Body of pancreas (tissue), 4 donors: ENCODE measurements at regions not wholly inside any gene's neighbourhood (a gene's known extent, or its start where the extent isn't known, plus 50 kb on each side); places are given as distances from the start of the nearest gene placed in this dataset.

Experiments
- ATAC-seq: fragments of 150-250 bp; one replicate; pipeline ENCODE4 v1.9.1; 2016
- DNase-seq, 4 donors: peaks; one replicate each; pipeline ENCODE4 v3.0.0-alpha.2; 2019
- H3K27ac ChIP-seq, 4 donors: fragments of 200-600 bp; sonication (generic); 1 replicate in 3 of 4; 2 replicates in 1 of 4; pipeline versions ENCODE4 v1.5.1 to v1.6.1; 2016 to 2019; ENCODE audit warnings: mild to moderate bottlenecking in 1 of 4, mixed read lengths in 1 of 4, moderate library complexity in 1 of 4
- H3K27me3 ChIP-seq, 2 donors: fragments of 200-600 bp; sonication (generic); one replicate each; pipeline ENCODE4 v1.6.0; 2016; ENCODE audit warnings: mild to moderate bottlenecking in 1 of 2
- H3K36me3 ChIP-seq, 2 donors: fragments of 200-600 bp; sonication (generic); replicated peaks in 1 of 2; 2 replicates each; pipeline ENCODE4 v1.5.1; 2016; ENCODE audit warnings: low read depth in 2 of 2; ENCODE audit not compliant: insufficient read depth in 1 of 2
- H3K4me1 ChIP-seq: fragments of 200-600 bp; sonication (generic); one replicate; pipeline ENCODE4 v1.6.0; 2016
- H3K4me3 ChIP-seq, 2 donors: fragments of 200-600 bp; sonication (generic); 1 replicate in 1 of 2; 2 replicates in 1 of 2; pipeline ENCODE4 v1.5.1; 2016 to 2019
- H3K9me3 ChIP-seq, 3 donors: fragments of 200-600 bp; sonication (generic); 1 replicate in 2 of 3; 2 replicates in 1 of 3; pipeline ENCODE4 v1.5.1; 2016
- CTCF ChIP-seq, 7 experiments: fragments of 450-650 bp in 4 of 7; fragments of 200-600 bp in 3 of 7; sonication (generic) in 3 of 7; IDR thresholded peaks; one replicate each; pipeline ENCODE4 v1.5.1; 2016 to 2019; ENCODE audit warnings: antibody characterized with exemption in 7 of 7
- POLR2A ChIP-seq, 3 donors: fragments of 450-650 bp; IDR thresholded peaks; one replicate each; pipeline ENCODE4 v1.6.1; 2016; ENCODE audit warnings: antibody characterized with exemption in 3 of 3, mild to moderate bottlenecking in 2 of 3
- WGBS, 2 donors: methylation state at CpG; one replicate each; pipeline ENCODE4 v1.1.5; 2017; 5-methylcytosine and 5-hydroxymethylcytosine counted together
- intact Hi-C: fragments of 100-400 bp; cut with DNase I; formaldehyde crosslinking; loops from one replicate; pipeline ENCODE4 v1.15.1; 2023

- no peaks in the 10 kb centered on the region for H3K9me3 ChIP-seq
- ATAC-seq (no peak), DNase-seq (no peak)
- 39 to 46% methylated on average over 4 of the region's 4 CpGs for WGBS, 2 donors
- TF ChIP-seq CTCF (IDR thresholded peaks at IDR 0.05) (no peak), POLR2A (IDR thresholded peaks at IDR 0.05) (no peak)
- no peaks in the 10 kb centered on the region for H3K4me1 ChIP-seq
- intact Hi-C loops = loop anchor here (10.0 kb wide), 1 partner anchor 243 kb away; no protein-coding TSS in a partner anchor
- H3K27me3 ChIP-seq = no peaks in the 10 kb centered on the region
- H3K4me3 ChIP-seq = no peak overlapping the region
- no peak overlapping the region for H3K27ac ChIP-seq
- no peaks in the 10 kb centered on the region for H3K36me3 ChIP-seq
Observed at GRCh38 chr13:52961987-52962386, 66.6 kb upstream of the OLFM4 start.

GRCh38 chr13:52961256-52961910 is 67.2 kb upstream of the OLFM4 start:
- Histone ChIP-seq H3K27me3 (no peaks in the 10 kb centered on the region), H3K4me3 (no peak overlapping the region), H3K27ac (no peak overlapping the region), H3K4me1 (no peaks in the 10 kb centered on the region), H3K36me3 (no peaks in the 10 kb centered on the region), H3K9me3 (no peaks in the 10 kb centered on the region)
- DNase-seq = no peak
- intact Hi-C loops = loop anchor here (10.0 kb wide), 1 partner anchor 243 kb away; no protein-coding TSS in a partner anchor
- WGBS, 2 donors = 26 to 46% methylated on average over 3 of the region's 3 CpGs
- TF ChIP-seq POLR2A (IDR thresholded peaks at IDR 0.05) = no peak
- TF ChIP-seq CTCF (IDR thresholded peaks at IDR 0.05) = no peak
- no peak for ATAC-seq

GRCh38 chr13:52955472-52955874 is 73.1 kb upstream of the OLFM4 start:
- Histone ChIP-seq H3K4me3 (no peak overlapping the region), H3K9me3 (no peaks in the 10 kb centered on the region), H3K4me1 (no peaks in the 10 kb centered on the region), H3K27ac (no peak overlapping the region), H3K36me3 (no peaks in the 10 kb centered on the region), H3K27me3 (no peaks in the 10 kb centered on the region)
- no peak for DNase-seq
- intact Hi-C loops = no loop called here
- no peak for TF ChIP-seq CTCF (IDR thresholded peaks at IDR 0.05)
- no peak for TF ChIP-seq POLR2A (IDR thresholded peaks at IDR 0.05)
- 45 to 73% methylated on average over 4 of the region's 4 CpGs for WGBS, 2 donors
- no peak for ATAC-seq

- Histone ChIP-seq H3K9me3 (no peaks in the 10 kb centered on the region), H3K27me3 (no peaks in the 10 kb centered on the region), H3K4me3 (no peak overlapping the region), H3K27ac (no peak overlapping the region), H3K4me1 (no peaks in the 10 kb centered on the region), H3K36me3 (no peaks in the 10 kb centered on the region)
- intact Hi-C loops = no loop called here
- no peak for ATAC-seq
- WGBS, 2 donors = 64 to 75% methylated on average over 2 of the region's 2 CpGs
- TF ChIP-seq POLR2A (IDR thresholded peaks at IDR 0.05) = no peak
- no peak for TF ChIP-seq CTCF (IDR thresholded peaks at IDR 0.05)
- no peak for DNase-seq
Observed at GRCh38 chr13:52954838-52955237, 73.8 kb upstream of the OLFM4 start.

- H3K9me3 ChIP-seq = no peaks in the 10 kb centered on the region
- H3K4me1 ChIP-seq = no peaks in the 10 kb centered on the region
- no peak overlapping the region for H3K27ac ChIP-seq
- no peak for TF ChIP-seq POLR2A (IDR thresholded peaks at IDR 0.05)
- TF ChIP-seq CTCF (IDR thresholded peaks at IDR 0.05) = no peak
- intact Hi-C loops = no loop called here
- WGBS, 2 donors = 78 to 84% methylated on average over 6 of the region's 6 CpGs
- DNase-seq = no peak
- ATAC-seq = no peak
- H3K4me3 ChIP-seq = no peak overlapping the region
- H3K27me3 ChIP-seq = no peaks in the 10 kb centered on the region
- no peaks in the 10 kb centered on the region for H3K36me3 ChIP-seq
Observed at GRCh38 chr13:52950436-52950956, 78.1 kb upstream of the OLFM4 start.
